HepG2 (cell line): ENCODE measurements at regions not wholly inside any gene's neighbourhood (a gene's known extent, or its start where the extent isn't known, plus 50 kb on each side); places are given as distances from the start of the nearest gene placed in this dataset.

Experiments used
- ATAC-seq: fragments of 200-7000 bp; cut with Tn5 transposase; 3 replicates; pipeline ENCODE4 v1.9.1; 2020; ENCODE audit warnings: mild to moderate bottlenecking, moderate library complexity
- BruUV-seq: library from RNA; stranded (reverse); fragments of 400-500 nt; replicated peaks from 2 replicates; lab custom pipeline; 2021; lab: Mats Ljungman, UMichigan
- CTCF ChIA-PET: fragments of 300-600 bp; formaldehyde crosslinking; extraction: SDS; loops from one replicate; lab custom pipeline; 2021; ENCODE audit warnings: low total read pairs, inconsistent platforms, low intra/inter-chr PET ratio; lab: Yijun Ruan, JAX
- POLR2A ChIA-PET: fragments of 350-600 bp; sonication (Branson Sonifier 250); formaldehyde crosslinking; loops from one replicate; lab custom pipeline; 2020; ENCODE audit warnings: antibody characterized with exemption, inconsistent platforms; lab: Yijun Ruan, JAX
- DNase-seq: peaks from one replicate; pipeline ENCODE4 v3.0.0-alpha.2; 2015; ENCODE audit warnings: low spot score
- FAIRE-seq: peaks from 3 replicates; lab custom pipeline; 2011; peaks lifted over from hg19 to GRCh38; lab: Jason Lieb, UNC
- H2AFZ ChIP-seq: one replicate; pipeline ENCODE4 v1.6.1; 2011; ENCODE audit warnings: low read length, inconsistent platforms
- H3K27ac ChIP-seq: fragments of 300-600 bp; 3 replicates; pipeline ENCODE4 v1.8.0; 2011; ENCODE audit warnings: mixed run types, mild to moderate bottlenecking, mixed read lengths, low read length, inconsistent platforms; ENCODE audit not compliant: insufficient read depth; ENCODE audit errors: extremely low read length
- H3K27me3 ChIP-seq, 2 experiments: fragments of 200-600 bp in 1 of 2; 2 replicates in 1 of 2; 3 replicates in 1 of 2; pipeline versions ENCODE4 v1.6.0 to v1.8.0; 2011; ENCODE audit warnings: low read length in 2 of 2, mild to moderate bottlenecking in 2 of 2, moderate library complexity in 2 of 2, inconsistent platforms in 1 of 2; ENCODE audit not compliant: insufficient read depth in 2 of 2, control insufficient read depth in 1 of 2
- H3K36me3 ChIP-seq, 2 experiments: fragments of 200-600 bp in 1 of 2; replicated peaks in 1 of 2; 2 replicates in 1 of 2; 3 replicates in 1 of 2; pipeline versions ENCODE4 v1.5.1 to v1.8.0; 2011; ENCODE audit warnings: low read length in 2 of 2, inconsistent platforms in 1 of 2; ENCODE audit not compliant: insufficient read depth in 2 of 2, control insufficient read depth in 1 of 2
- H3K4me1 ChIP-seq: 2 replicates; pipeline ENCODE4 v1.5.1; 2012; ENCODE audit warnings: low read length, inconsistent platforms; ENCODE audit not compliant: insufficient read depth
- H3K4me2 ChIP-seq: 2 replicates; pipeline ENCODE4 v1.6.0; 2011; ENCODE audit warnings: low read depth, low read length, inconsistent platforms
- H3K4me3 ChIP-seq, 3 experiments: fragments of 200-600 bp in 1 of 3; sonication (generic), shearing (Covaris generic) in 1 of 3; replicated peaks in 1 of 3; 2 replicates each; pipeline ENCODE4 v1.5.1; 2011 to 2016; ENCODE audit warnings: low read length in 3 of 3, inconsistent platforms in 2 of 3, low read depth in 2 of 3, mild to moderate bottlenecking in 2 of 3, control low read depth in 1 of 3, mixed read lengths in 1 of 3; ENCODE audit not compliant: insufficient read depth in 1 of 3
- H3K79me2 ChIP-seq: one replicate; pipeline ENCODE4 v1.6.1; 2011; ENCODE audit warnings: low read length, inconsistent platforms; ENCODE audit not compliant: insufficient read depth
- H3K9ac ChIP-seq: 2 replicates; pipeline ENCODE4 v1.6.0; 2011; ENCODE audit warnings: mild to moderate bottlenecking, low read depth, low read length, inconsistent platforms; ENCODE audit not compliant: insufficient read depth
- H3K9me3 ChIP-seq: 2 replicates; pipeline ENCODE4 v1.5.1; 2012; ENCODE audit warnings: mild to moderate bottlenecking, low read length
- H4K20me1 ChIP-seq: 2 replicates; pipeline ENCODE4 v1.6.0; 2011; ENCODE audit warnings: inconsistent platforms, mild to moderate bottlenecking, low read length, moderate library complexity; ENCODE audit not compliant: insufficient read depth
- CEBPB ChIP-seq: IDR thresholded peaks from 2 replicates; pipeline ENCODE4 v1.6.1; 2011; ENCODE audit warnings: low read depth, low read length, improper control_type of control experiment, borderline replicate concordance
- FOXP1 ChIP-seq, 2 experiments: fragments of 450-650 bp in 1 of 2; IDR thresholded peaks; 2 replicates each; pipeline ENCODE4 v1.6.1; 2017 to 2018; ENCODE audit warnings: antibody characterized with exemption in 1 of 2
- NR0B2 ChIP-seq: sonication (generic); formaldehyde crosslinking; IDR thresholded peaks from 2 replicates; pipeline ENCODE4 v1.4.0; 2020; ENCODE audit warnings: mild to moderate bottlenecking, missing genetic modification reagents
- REST ChIP-seq, 2 experiments: IDR thresholded peaks; 2 replicates each; pipeline ENCODE4 v1.6.1; 2011 to 2012; ENCODE audit warnings: low read length in 2 of 2, borderline replicate concordance in 1 of 2, low read depth in 1 of 2, mild to moderate bottlenecking in 1 of 2, moderate library complexity in 1 of 2
- ZBTB26 ChIP-seq: IDR thresholded peaks from 2 replicates; pipeline ENCODE4 v1.6.1; 2016; ENCODE audit warnings: missing compliant biosample characterization, missing genetic modification reagents, borderline replicate concordance
- ZBTB46 ChIP-seq: sonication (generic); formaldehyde crosslinking; IDR thresholded peaks from 2 replicates; pipeline ENCODE4 v1.4.0; 2020; ENCODE audit warnings: mild to moderate bottlenecking, missing genetic modification reagents, borderline replicate concordance
- ZNF646 ChIP-seq: sonication (generic); formaldehyde crosslinking; IDR thresholded peaks from 2 replicates; pipeline ENCODE4 v1.9.0; 2021; ENCODE audit warnings: mild to moderate bottlenecking, missing genetic modification reagents
- WGBS: methylation state at CpG from one replicate; pipeline ENCODE4 v1.1.6; 2017; ENCODE audit warnings: low lambda C conversion rate; 5-methylcytosine and 5-hydroxymethylcytosine counted together
- in situ Hi-C: cut with HindIII; loops from 2 replicates; pipeline ENCODE4 v1.10.0; 2017; ENCODE audit warnings: low pct_unique_long_range_greater_than_20kb; ENCODE audit not compliant: extremely low pct_ligation_motif_present
- intact Hi-C: fragments of 100-400 bp; cut with micrococcal nuclease; formaldehyde crosslinking; loops from one replicate; pipeline ENCODE4 v1.10.0; 2022; ENCODE audit not compliant: unreplicated experiment

- TF ChIP-seq NR0B2 (CRISPR knock-in tag), result no peak
Observed at GRCh38 chr19:29012457-29012856, 200.5 kb downstream of the UQCRFS1 start (continued).

- DNase-seq (no peak), ATAC-seq (no peak), FAIRE-seq (no peak)
- POLR2A ChIA-PET, result no interaction called here
- H2AFZ ChIP-seq, result no peak overlapping the region
- no peaks in the 10 kb centered on the region for H3K36me3 ChIP-seq
- H4K20me1 ChIP-seq, result no peaks in the 10 kb centered on the region
- H3K4me1 ChIP-seq, result no peaks in the 10 kb centered on the region
- no peak overlapping the region for H3K27ac ChIP-seq
- CTCF ChIA-PET, result no interaction called here
- in situ Hi-C loops, result no loop called here
- no peaks in the 10 kb centered on the region; a peak in 1 of 5 replicates for H3K27me3 ChIP-seq
- no peak overlapping the region for H3K9ac ChIP-seq
- intact Hi-C loops, result no loop called here
- no peak overlapping the region for H3K4me2 ChIP-seq
- WGBS, result 46% methylated on average over 8 of the region's 8 CpGs
- no peak overlapping the region for H3K4me3 ChIP-seq
- BruUV-seq, result no TSS peak
- H3K9me3 ChIP-seq, result no peaks in the 10 kb centered on the region
- H3K79me2 ChIP-seq, result no peaks in the 10 kb centered on the region
- TF ChIP-seq ZBTB26 (CRISPR knock-in tag) (no peak), ZNF646 (CRISPR knock-in tag) (no peak), CEBPB (no peak), ZBTB46 (CRISPR knock-in tag) (no peak), REST (IDR thresholded peaks at IDR 0.05; ENCODE audit: borderline replicate concordance in 1 of 2, low read depth in 1 of 2, low read length in 2 of 2) (no peak), FOXP1 (IDR thresholded peaks at IDR 0.05) (no peak), FOXP1 (CRISPR knock-in tag; IDR thresholded peaks at IDR 0.05) (no peak)
Observed at GRCh38 chr19:29010276-29010675, 202.7 kb downstream of the UQCRFS1 start.
